HG03432 (cell line): ENCODE measurements at regions not wholly inside any gene's neighbourhood (a gene's known extent, or its start where the extent isn't known, plus 50 kb on each side); places are given as distances from the start of the nearest gene placed in this dataset.
"Not testable (repeated sequence)": the region's sequence is repeated elsewhere in the genome, so short reads cannot be mapped to it uniquely, and the experiment has no call there.

Experiments used
- ATAC-seq: cut with Tn5 transposase; IDR thresholded peaks from one replicate; pipeline ENCODE4 v1.9.1; 2021; ENCODE audit warnings: mild to moderate bottlenecking, moderate library complexity; ENCODE audit not compliant: unreplicated experiment

DNA sequence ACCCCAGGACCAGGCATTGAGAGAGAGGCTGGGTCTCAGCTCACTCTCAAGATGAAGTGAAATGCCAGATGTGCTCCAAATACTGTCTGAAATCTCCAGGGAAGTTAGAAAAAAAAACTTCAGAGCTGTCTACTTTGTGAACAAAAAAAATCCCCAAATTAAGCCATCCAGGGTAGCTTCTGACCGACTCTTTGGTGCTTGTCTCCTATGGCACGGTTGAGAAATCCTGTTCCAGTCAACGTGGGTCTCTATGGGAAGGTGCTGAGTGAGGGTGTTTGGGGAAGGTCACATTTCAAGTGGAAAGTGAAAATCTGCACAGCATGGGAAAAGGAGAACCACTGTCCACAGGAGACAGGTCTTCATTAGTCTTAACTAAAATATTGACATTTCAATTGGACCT lies 322.5 kb upstream of the CFAP20DC start:
- ATAC-seq = no peak

DNA sequence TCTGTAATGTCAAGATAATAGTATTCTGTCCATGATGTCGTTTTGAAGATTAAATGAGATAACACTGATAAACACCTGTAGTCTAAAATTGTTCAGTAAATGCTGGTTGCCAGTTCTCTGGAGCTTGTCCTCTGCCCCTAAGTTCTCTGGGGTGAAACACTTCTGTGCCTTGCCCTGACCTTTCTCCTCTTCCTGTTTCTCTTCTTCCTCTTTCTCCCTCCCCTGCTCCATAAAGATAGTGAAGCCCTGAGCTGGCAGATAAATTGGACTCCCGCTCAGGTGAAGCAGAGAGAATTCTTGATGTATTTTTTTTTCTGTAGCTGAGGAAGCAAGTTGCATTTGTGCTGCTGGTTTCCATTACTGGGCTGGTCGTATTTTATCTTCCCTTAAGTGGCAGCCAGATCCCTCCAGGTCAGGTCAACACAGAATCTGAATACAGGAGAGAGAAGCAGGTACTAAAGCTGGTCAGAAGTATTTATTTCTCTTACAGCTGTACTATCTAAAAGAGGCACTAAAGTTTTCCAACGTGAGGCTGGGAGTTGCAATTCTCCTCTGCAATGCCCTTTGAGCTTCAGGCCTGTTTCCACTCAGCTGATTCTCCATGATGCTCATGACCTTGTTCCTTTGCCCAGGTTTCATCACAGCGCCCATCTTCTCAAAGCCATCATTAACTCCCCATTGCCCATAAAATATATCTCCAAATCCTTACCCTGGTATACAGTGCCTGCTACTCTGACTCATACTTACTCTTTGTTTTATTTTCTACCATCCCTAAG lies 319.3 kb upstream of the CFAP20DC start:
- ATAC-seq = no peak

DNA sequence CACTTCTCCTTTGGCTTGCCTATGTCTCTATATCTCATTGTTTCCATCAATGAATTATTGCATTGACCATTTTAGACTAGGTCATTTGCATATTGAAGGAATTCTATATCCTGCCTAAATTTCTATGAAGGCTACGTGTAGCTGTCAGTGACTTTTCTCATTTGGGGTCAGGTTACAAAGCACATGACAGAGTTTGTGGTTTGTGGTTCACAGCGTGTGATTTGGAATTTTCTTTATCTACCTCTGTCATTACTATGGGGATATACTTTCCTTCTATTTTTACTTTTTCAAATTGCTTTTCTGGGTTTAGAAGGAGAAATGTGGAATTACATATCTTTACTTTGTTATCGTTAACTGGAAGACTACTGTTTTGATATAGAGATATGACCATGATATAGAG lies 317.3 kb upstream of the CFAP20DC start:
- no peak for ATAC-seq

DNA sequence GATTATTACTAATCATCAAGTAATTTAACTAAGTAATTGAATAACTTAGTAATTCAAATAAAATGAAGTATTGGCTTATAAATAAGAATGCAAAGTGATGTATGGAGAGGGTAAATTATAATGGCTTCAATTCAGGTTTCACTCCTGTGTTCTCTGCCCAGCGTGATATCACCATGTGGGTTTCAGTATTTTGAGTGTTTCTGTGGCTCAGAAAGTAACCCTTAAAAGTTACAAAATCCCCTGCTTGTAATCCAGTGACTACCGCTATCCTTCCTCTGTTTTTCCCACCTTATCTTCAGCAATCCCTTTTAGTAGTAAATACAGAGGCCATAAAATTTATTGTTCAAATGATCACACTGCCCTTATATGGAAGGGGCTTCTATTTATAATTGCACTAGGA lies 316.4 kb upstream of the CFAP20DC start:
- no peak for ATAC-seq

DNA sequence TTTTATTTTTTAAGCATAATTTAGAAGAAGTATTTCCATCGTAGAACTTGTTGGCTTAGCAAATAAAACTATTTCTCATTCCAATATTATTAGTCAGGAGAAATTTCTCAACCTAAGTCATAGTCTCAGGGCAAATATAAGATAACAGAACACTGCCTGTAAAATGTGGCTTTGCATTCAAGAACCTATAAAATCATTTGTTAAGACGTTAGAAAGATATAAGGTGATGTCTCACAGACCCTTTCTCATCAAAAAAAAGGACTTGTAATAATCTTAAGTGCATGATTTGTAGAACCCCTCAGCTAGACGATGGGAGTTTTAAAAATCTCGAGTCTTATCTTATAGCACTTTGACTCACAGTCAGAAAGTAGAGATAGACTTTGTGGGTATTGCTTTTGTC lies 314.7 kb upstream of the CFAP20DC start:
- no peak for ATAC-seq

DNA sequence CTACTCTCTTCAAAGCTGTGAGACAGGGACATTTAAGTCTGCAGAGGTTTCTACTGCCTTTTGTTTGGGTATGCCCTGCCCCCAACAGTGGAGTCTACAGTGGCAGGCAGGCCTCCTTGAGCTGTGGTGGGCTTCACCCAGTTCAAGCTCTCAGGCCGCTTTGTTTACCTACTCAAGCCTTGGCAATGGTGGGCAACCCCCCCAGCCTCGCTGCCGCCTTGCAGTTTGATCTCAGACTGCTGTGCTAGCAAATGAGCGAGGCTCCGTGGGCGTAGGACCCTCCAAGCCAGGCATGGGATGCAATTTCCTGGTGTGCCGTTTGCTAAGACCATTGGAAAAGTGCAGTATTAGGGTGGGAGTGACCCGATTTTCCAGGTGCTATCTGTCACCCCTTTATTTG lies 310.5 kb upstream of the CFAP20DC start:
- ATAC-seq = not testable (repeated sequence)

DNA sequence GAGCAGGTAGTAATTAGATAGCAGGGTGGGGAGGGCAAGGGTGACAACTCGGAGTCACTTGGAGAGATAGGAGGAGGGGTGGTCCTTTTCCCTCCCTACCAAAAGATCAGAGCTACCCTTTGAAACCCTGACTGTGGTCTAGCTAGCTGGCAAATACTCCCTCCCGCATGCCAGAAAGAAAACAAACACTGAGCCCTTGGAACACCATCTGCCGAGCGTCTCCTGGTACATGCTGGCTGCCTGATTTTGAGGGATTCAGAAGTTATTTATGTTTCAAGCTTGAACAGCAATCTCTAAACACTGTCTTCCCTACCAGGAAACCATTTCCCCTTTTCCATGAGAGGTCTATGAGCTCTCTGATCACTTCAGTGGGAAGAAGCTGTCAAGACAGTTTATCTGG lies 291.6 kb upstream of the CFAP20DC start:
- no peak for ATAC-seq

DNA sequence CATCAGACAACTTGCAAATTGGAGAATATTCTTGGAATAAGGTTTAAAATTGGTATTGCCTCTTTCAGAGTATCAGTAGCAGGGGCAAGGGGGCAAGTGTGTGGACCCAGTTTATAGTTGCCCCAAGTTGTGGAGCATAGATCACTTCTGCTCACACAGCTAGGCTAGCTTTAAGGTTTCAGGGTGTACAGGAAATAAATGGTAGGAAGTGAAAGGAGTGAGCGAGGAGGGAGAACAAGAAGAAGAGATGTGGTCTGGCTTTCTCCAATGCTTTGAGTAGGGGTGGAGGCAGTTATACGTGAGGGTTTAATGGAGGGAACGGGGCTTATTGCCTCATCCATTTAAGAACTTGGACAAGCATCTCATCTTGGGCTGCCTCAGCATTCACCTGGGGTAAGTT lies 290.0 kb upstream of the CFAP20DC start:
- peak; percentile 62 for ATAC-seq

DNA sequence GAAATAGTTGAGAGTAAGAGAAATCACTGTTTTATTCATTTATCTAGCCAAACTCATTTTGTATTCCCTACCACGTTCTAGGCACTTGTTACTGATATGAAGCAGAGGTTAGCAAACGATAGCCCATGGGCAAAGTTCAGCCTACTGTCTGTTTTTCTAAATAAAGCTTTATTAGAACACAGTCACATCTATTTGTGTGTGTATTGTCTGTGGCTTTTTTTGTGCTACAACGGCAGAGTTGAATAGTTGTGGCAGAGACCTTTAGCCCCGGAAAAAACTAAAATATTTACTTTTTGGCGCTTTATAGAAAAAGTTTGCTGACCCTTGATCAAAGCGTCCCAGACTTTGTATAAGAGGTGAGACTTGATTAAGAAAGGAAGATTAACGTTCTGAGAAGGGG lies 289.1 kb upstream of the CFAP20DC start:
- ATAC-seq = no peak

DNA sequence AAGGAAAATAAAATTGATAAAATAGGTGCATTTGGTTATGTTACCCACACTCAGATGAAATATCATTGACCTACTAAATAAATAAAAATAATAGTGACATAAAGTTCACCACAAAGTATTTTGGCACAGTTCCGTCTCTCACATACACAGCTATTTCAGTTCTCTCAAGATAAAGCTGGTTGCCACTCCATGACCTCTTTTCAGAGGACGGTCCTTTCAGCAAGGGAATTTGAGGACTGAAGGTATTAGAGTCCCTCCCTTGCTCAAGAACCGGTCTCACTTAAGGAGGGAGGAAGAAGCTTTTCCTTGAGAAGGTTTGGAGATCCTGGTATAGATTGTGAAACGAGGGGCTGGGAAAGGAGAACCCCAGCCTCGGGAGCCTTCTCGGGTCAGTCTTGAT lies 285.5 kb upstream of the CFAP20DC start:
- ATAC-seq = no peak

DNA sequence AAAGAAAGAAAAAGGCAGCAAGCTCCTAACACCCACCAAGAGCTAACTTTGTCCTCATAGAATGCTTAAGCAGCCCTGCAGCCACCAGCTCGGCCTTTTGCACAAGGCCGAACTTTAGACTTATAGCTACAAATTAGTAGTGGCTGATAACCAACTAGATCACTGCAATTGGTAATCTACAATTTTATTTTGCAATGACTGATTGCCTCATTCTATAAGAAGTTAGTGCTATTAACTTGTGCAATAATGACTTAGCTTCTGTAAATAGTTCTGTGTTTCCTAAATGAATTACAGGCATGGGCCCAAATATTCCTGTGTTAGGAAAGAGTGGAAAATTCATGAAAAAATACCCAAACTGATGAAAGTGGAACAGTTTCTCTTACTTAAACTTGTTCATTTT lies 284.8 kb upstream of the CFAP20DC start:
- ATAC-seq = no peak

DNA sequence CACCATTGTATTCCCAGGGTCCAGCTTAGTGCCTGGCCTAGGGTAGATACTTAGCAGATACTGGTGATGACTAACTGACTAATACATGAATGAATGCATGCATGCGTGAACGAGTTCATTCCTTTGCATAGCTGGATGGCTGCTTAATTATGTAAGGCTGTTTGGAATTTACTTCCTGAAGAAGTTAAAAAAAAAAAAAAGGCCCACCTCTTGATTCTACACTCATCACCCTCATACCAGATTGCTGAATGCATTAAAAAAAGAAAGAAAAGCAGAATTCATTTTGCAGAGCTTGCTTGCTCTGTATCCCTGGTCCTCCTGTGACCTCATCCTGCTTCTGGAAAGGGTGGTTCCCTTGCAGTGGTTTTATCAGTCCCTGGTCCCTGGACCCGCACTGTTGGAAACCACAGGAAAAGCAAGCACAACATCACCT lies 277.6 kb upstream of the CFAP20DC start:
- ATAC-seq = no peak

DNA sequence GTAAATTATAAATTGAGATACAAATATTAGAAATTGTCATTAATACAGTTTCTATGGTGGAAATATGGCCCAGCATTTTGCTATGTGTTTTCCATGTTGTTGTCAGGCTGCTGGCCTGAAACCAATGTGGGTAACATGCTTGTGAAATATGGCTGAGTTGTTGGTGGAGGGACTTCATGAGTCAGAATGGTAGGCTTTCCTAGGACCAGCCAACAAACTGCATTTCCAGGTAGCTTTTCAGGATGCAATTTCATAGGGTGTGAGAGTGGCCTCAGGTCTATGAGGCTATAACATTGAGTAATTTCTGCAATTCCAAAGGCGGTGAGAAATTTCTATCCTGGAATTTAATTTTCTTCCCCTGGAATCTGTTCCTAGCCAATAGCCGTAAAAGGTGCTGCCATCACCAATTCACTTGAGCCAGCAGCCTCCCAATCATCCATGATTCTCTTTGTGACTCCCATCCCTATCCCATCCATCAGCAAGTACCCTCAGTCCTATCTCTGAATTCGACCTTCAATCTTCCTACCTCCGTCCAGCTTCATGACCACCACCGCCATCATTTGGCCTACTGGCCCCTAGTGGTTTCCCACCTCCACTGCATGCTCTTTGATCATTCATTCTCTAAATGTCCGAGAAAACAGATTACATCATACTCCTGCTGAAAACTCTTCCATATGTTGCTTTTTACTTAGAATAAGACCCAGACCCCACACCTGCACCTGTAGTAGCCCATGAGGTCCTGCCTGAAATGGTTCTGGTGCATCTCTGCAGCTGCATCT lies 276.6 kb upstream of the CFAP20DC start:
- ATAC-seq = no peak

DNA sequence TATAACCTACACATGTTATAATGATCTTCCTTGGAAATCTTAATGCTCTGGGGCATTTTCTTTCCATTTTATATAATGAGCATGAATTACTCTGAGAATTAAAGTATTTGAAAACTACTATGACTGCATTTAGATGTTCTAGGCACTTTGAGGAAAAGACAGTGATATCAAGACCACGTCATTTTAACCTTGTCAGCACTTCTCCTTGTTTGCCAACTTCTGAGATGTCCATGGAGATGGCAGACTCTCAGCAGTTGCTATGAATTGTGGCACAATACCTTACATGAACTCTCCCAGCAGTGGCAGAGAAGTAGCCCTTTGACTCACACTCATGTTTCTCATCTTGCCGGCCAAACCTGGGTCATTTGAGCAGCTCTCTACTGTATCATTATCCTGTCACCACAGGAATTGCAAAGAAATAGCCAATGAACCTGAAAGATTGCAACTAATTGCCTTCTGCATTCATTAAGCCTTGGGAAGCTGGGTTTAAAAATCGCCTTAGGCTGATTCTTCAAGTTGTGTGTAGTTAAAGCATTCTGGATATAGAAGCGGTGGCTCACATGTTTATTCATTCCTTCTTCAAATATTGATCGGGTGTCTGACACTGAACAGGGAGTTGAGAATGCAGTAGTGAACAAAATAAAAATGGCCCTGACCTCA lies 272.2 kb upstream of the CFAP20DC start:
- no peak for ATAC-seq

DNA sequence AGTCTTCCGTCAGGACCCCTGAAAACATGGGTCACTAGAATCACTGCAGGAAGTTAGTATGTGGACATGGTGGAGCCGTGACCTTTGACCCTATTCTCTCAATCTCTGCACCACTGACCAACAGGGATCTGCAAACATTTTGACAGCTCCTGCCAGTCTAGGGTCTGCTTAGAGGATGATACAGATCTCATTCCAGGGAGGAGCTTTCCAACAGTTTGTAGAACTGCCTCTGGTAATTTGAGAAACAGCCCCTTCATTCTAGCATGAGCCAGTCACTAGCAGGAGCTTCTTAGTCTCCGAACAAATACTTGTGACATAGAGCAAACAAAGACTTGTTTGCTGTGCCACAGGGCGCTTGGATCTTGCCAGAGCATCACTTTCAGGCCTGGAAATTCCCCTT lies 270.3 kb upstream of the CFAP20DC start:
- no peak for ATAC-seq

DNA sequence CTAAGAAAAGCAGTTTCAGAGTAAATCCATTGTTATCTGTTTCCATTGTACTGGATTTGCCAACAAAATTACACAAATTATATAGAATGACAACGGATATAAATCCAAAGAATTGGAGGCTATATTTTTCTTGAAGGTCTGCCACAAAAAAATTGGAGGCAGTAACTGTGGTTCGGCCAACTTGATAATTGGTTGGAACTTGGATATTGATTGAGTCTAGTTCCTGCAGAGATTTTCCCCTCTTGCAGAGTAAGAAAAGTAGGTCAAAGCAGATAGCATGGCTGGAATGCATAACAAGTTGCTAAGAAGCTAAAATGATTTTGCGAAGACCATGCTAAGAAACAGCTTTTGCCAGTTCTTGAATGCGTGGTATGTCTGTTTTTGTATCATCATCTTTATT lies 269.6 kb upstream of the CFAP20DC start:
- no peak for ATAC-seq

DNA sequence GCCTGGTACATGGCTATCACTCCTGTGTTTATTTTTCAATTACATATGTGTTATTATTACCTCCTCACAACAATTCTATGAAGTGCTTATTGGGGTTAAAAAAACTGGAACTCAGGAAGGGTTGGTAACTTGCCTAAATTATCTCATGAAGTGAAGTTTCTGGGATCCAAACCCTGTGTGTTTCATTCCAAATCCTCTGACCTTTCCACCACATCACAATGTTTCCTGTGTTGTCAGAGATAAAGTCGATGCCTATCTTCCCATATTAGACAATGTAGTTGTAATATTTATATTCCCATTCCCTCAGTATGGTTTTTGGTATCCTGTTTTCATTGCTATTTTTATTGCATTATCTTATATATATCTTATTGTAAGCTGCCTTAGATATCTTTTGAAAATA lies 269.1 kb upstream of the CFAP20DC start:
- ATAC-seq = no peak

DNA sequence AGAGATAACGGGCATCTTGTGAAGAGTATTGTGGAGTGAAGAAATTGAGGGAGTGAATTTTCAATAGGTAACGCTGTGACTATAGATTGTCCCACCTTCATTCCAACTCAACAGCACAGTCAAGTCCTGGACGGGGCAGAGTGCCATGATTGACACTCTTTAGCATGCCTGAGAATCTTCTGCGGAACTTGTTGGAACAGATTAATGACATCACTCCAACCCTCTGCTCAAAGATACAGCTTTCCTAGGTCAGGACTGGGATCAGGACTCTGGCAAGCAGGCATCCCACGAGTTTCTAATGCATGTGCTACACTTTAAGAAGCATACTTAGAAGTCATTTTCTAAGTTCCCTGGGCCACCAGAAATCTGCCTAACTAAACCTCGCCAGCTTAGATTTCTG lies 267.6 kb upstream of the CFAP20DC start:
- ATAC-seq = no peak

DNA sequence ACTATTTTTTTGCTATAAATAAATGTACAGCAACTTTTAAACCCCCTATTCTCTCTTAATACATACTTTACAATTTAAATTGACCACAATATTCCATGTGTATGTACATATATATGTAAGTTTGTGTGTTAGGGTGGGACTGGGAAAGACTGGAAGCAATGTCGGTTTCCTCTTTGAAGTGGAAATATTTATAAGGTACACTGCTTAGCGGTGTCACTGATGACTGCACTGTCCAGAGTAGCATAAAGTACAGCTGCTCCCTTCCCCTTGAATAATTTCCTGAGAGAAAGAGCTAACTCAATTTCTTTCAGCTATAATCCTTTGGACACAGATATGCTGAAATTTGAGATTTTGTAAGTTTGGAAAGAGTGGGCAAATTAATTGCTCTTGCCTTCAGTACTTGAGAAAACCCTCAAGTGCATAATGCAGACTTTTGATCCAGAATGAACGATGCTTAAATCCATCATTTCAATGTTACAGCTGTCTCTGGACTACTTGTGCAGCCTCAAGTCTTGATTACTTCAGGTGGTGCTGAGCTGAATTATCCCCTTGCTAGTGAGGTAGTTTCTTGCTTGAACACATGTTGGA lies 267.0 kb upstream of the CFAP20DC start:
- no peak for ATAC-seq

DNA sequence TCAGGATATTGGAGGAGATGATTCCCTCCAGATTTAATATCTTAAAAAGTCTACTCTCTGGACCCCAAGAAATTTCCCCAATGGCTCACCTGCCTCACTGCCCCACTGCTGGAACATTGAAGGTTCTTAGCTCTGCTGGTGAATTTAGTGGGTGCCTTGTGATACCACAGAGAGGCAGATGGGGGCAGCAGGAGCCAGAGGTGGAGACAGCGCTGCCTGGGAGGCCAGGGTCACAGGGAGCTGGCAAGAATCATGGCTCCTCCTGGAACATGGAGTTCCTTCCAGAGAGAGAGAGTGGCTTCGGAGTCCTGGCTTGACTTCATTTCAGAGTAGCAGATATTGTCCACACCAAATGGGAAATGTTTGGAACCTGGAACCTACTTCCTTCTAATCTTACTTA lies 263.5 kb upstream of the CFAP20DC start:
- peak; percentile 87 for ATAC-seq

DNA sequence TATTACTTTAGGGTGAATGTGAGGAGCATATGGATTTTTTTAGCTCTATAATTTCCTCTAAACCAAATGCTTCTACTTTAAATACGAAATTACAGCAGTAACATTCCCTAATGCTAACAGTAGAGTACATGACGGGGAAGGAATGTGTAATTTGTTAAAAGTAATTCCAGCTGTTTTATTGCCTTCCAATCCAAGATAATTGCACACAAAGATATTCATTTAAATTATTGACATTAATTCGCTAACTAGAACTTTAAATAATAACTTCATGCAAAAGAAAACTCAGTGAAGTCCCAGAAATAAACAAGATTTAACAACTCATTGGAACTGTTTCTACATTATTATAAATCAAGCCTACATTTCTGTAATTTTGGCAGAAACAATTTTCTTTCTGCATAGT lies 261.4 kb upstream of the CFAP20DC start:
- no peak for ATAC-seq

DNA sequence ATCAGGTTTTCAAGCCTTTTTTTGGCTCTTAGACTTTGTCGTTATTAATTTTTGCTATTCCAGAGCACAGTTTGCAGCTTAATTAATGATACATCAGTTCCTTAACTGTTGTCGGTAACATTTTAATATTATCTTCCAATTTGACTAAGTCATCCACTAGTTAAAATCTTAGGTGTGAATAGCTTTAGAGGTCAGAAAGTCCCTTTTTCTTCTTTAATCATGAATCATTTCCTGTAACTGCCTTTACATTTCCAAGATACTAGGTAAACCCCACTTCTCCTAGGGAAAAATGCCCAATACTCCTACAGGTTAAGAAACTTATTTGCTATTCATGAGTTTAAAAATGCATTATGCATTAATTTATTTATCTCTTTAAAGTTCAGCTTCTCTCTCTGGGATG lies 260.9 kb upstream of the CFAP20DC start:
- no peak for ATAC-seq
